NCI-H2171 (cell line): ENCODE measurements at regions not wholly inside any gene's neighbourhood (a gene's known extent, or its start where the extent isn't known, plus 50 kb on each side); places are given as distances from the start of the nearest gene placed in this dataset.
"Not testable (repeated sequence)": the region's sequence is repeated elsewhere in the genome, so short reads cannot be mapped to it uniquely, and the experiment has no call there.

Experiments
- DNase-seq: peaks from one replicate; lab custom pipeline; 2025; lab: John Stamatoyannopoulos, UW

DNA sequence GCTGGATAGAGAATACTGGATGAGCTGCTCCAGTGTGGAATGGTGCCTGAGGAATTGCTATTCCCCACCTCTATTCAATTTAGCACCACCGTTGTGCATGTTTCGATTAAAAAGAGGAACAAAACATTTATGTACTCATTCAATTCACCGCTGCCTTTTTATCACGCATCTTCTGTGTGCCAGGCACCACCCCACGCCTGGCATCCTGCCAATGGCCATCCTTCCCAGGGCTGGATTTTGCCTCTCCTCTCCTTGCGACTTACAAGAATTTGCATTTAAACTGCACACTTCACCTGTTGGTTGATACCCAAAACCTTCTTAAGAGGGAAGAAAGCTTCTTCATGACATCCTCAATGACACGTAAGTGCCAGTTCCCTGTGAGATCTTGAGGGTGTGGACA, 110.2 kb upstream of the DPP6 start:
- no peak for DNase-seq

DNA sequence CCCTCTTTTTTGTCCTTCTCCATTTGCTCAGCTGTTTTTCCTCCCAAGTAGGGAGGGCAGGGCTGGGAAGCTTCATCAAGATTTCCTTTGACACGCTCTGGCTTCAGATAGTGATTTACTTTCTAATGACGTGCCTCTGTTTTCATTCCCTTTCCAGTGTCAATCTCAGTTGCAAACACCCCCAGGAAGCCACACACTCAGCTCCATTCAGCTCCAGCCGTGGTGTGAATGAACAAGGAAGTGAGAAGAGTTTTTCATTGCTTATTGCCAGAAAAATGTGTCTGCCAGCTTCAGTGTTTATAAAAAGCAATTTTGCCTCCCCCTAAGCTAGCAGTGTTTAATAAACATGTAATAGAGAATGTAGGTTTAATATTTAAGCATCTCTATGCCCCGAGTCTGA, 108.7 kb upstream of the DPP6 start:
- no peak for DNase-seq

DNA sequence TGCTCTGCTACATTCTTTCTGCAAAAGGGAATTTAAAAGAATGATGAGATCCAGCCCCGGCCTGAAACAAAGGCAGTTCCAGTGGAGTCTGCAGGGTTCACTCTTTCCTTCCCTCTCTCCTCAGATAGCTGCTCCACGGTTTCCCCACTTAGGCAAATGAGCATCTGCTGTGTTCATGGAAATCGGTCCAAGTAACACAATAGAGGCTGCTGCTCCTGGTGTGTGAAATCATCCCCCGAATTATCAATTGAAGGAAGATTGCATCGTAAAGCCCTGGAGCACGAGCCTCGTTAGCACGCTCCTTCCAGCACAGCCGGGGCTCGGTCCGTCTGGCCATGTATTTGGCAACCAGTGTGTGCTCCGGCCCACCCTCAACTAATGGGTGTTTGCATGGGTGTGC, 108.3 kb upstream of the DPP6 start:
- DNase-seq = no peak

DNA sequence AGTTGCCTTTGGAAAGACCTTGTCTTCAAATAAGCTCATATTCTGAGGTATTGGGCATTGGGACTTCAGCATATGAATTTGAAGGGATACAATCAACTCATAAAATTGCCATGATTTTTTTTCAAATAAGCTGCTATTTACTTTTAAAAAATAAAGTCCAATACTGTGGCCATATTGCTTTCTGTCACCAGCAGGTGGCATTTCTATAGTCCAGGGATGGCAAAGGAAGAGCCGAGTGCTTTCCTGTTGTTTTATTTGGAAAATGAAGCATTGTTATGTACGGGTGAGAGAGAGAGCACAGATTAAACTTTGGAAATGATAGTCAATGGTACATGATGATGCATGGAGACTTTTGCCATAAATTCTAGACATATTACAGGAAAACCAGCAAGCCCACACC, 104.1 kb upstream of the DPP6 start:
- no peak for DNase-seq

DNA sequence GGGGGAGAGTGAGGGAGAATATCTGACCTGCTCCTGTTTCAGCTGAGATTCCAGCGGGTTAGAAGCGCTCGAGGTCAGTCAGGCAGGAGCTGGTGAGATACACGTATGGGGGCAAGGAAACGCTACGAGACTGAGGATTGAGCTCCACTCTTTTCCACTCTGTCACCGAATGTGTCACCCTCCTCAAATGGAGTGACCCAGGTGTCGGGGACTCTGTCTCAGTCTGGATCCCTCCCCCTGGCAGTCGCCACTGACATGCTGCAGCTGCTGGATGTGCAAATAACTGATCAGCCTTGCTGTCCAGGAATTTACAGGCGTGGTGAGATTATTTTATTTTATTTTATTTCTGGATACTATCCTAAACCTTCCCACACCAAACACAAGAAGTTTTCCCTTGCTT, 100.9 kb upstream of the DPP6 start:
- DNase-seq = no peak

DNA sequence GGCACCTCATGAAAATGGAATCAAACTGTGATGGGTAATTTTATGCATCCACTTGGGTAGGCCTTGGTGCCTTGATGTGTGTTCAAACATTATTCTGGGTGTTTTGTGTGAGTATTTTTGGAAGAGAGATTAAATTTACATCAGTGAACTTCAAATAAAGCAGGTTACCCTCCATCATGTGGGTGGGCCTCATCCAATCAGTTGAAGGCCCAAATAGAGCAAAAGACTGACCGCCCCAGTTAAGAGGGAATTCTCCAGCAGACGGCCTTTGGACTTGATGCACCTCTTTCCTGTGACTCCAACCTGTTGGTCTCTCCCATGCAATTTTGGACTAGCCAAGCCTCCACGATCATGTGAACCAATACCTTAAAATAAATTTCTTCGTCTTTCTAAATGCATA, 97.7 kb upstream of the DPP6 start:
- DNase-seq = no peak

DNA sequence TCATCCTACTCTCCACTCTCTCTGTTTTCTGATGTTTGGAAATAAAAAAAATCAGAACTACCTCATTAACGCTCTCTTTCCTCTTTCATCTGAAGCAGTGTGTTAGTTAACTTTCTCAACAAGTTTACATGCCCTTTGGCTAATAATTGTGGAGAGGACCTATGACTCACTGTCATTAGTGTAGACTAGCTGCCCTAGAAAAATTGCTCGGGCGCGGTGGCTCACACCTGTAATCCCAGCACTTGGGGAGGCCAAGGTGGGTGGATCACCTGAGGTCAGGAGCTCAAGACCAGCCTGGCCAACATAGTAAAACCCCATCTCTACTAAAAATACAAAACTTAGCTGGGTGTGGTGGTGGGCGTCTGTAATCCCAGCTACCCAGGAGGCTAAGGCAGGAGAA, 94.5 kb upstream of the DPP6 start:
- DNase-seq = not testable (repeated sequence)

DNA sequence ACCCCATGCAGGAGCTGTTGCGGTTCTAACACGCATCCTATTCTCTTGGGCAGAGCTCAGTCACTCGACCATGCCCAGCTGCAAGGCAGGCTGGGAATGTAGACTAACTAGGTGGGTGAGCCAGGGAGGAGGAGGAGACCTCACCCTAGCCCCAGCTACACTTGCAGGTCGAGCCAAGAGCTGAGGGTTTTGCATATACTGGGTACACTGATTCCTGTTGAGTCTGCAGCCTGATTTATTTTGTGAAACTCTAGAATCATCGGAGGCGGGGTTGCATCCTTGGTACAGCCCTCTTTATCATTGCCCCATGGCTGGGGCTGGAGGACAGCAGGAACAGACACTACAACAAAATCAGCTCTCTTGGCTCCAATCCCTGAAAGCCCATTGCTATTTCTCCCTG, 93.8 kb upstream of the DPP6 start:
- not testable (repeated sequence) for DNase-seq

DNA sequence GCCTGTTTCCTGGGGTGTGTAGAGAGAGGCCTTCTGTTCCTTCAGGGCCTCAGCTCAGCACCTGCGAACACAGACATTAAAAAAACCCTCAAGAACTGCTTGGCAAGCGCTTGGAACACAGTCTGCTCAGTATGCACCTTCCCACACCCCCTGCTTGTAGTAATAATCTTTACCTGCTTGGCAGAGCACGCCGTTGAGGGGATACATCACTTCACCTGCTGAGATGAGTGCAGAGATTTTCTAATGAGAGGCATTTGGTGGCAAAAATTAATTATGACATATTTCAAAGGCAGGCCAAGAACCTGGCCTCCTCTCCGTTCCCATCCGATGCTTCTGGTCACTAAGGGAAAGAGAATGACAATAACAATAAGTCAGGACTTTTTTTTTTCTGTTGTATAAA, 93.4 kb upstream of the DPP6 start:
- DNase-seq = not testable (repeated sequence)

DNA sequence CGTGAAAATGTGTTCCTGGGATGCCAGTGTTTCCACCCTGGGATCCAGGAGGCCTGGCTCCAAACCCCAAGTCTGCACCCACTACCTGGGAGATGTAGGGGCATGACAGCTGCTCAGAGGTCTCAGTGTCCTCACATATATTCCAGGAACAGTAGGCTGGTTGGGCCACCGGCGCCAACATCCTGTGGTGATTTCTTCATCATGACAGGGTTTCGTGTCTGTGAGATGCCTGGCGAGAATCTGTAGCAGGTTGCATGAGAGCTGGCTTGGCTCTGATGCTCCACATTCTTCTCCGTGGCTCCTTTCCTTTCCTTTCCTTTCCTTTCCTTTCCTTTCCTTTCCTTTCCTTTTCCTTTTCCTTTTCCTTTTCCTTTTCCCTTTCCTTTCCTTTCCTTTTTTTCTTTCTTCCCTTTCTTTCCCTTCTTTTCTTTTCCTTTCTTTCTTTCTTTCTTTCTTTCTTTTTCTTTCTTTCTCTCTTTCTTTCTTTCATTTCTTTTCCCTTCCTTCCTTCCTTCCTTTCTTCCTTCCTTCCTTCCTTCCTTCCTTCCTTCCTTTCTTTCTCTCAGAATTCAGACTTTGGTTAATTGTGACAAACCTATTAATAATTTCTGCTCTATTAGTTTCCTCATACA, 87.6 kb upstream of the DPP6 start:
- DNase-seq = not testable (repeated sequence)

DNA sequence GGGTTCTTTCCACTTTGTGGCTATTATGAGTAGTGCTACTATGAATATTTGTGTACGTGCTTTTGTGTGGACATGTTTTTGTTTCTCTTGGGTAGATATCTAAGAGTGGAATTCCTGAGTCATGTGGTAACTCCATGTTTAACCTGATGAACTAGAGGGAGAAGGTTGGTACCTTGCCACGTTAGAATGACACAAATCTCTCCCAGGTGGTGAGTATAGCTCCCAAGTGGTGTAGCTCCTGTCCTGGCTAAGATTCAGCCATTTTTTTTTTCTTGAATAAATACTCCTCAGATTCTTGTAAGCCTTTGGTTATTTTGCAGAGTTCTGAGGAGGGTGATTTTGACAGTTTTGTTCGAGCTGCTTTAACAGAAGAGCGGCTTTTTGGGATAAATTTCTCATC, 83.2 kb upstream of the DPP6 start:
- DNase-seq = not testable (repeated sequence)

DNA sequence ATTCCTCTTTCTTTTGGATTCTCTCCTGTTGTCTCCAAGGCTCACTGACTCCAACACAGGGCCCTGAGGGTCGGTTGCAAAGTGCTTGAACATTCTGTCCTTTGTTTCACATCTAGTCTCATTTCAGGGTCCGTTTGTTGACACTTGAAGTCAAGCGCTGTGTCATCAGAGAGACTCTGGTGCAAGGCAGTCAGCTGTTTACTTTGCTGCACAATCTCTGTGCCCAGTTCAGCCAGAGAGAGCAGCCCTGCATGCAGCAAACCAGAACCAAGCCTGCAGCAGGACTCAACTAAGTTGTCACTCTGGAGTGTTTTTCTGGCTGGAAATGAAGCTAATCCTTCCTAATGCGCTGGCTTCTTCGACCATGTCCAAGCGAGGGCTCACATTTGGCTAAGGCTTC, 77.6 kb upstream of the DPP6 start:
- DNase-seq = not testable (repeated sequence)

DNA sequence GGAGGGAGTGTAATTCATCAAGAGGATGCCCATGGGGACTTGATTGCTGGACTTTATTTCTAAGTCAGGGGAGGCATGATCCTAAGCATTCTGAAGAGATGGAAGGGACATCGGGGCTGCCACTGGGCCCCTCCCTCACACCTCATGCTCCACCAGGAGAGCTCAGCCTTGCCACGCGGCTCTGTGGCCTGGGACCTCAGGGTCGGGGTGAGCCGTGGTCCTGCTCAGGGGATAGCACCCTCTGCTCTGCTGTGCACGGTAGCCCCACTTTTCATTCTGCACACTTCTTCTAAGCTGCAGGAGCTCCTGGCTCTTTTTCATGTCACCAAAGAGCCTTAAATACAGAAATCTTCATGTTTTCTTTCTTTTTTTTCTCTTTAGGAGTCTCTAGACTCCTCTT, 75.5 kb upstream of the DPP6 start:
- not testable (repeated sequence) for DNase-seq

DNA sequence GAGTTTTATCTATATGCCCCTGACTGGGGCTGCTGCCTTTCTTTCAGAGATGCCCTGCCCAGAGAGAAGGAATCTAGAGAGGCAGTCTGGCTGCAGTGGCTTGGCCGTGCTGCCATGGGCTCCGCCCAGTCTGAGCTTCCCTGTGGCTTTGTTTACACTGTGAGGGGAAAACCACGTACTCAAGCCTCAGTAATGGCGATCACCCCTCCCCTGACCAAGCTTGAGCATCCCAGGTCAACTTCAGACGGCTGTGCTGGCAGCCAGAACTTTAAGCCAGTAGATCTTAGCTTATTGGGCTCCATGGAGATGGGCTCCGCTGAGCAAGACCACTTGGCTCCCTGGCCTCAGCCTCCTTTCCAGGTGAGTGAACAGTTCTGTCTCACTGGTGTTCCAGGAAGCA, 69.0 kb upstream of the DPP6 start:
- DNase-seq = not testable (repeated sequence)

DNA sequence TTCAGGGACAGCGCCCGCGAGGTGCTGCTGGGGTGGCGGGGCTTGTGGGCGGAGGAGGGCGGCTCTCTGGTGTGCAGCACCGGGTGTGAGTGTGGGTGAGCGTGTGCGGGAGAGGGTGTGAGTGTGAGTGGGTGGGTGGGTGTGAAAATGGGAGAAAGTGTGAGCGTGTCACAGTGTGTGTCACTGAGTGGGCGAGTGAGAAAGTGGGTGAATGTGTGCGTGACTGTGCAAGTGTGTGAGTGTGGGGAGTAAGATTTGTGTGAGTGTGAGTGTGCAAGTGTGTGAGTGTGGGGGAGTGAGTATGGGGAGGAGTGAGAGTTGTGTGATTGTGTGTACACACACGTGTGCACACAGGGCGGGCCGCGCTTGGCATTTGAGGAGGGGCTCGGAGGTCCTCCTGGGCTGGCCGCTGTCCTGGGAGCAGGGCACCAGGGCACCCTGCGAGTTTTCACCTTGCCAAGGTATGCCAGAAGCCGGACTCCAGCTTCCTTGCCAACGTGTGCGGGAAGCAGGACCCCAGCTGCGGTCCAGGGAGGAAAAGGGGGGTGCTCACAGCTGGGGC, 63.1 kb upstream of the DPP6 start:
- not testable (repeated sequence) for DNase-seq

DNA sequence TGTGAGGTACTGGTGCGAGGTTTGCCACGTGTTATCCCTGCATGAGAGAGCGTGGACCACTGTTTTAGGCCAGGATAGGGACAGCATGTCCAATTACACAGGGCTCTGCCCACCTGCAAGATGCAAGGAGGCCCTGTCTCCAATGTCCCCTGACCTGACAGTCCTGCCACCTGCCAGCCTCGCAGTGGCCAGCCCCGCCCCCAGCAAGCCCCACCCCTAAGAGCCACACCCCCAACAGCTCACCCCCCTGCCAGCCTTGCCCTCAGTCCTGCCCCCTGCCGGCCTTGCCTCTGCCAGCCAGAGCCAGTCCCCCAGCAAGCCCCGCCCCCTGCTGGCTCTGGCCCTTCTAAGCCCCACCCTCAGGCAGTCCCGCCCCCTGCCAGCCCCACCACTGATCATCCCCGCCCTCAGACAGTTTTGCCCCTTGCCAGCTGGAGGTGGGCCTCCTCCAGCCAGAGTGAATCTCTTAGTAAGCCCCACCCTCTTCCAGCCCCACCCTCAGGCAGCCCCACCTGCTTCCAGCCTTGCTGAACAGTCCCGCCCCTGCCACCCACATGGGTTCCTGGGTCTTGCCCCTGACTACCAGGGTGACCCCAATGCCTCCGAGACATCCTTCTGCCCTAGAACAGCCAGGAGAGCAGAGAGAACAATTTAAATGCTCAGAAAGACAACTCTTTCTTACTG, 62.3 kb upstream of the DPP6 start:
- DNase-seq = not testable (repeated sequence)

DNA sequence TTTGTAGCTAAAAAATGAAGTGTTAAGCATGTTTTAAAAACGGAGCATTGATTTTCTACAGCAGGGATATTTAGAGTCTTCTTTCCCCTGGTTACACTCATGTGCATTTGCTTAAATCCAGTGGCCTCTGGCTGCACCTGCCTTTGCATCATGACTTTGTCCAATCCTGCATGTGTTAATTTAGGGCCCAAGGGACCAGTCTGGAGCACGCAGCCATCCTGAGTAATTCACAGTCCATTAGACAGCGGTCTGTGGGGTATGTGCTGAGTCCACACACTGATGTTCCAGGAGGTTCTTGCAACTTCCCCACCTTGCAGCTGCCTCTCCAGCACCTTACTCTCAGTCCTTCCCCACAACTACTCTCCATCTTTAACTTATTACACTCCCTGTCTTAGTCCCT, 60.7 kb upstream of the DPP6 start:
- DNase-seq = not testable (repeated sequence)

DNA sequence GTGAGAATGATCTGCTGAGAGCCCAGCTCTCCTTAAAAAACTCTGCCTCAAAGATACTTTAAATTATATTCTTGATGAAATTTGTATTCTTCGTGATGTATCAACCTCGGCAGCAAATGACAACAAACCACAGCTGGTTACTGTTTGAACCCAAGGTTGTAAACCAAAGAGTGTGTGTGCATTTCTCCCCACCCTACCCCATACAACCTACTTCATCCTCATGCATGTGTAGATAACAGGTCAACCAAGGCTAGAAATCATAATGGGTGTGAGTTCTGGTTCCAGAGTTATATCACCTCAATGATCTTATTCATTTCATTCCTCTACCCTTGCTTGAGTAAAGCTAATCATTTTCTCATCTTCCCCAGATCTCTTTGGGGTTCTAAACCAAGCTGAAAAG, 58.8 kb upstream of the DPP6 start:
- not testable (repeated sequence) for DNase-seq

DNA sequence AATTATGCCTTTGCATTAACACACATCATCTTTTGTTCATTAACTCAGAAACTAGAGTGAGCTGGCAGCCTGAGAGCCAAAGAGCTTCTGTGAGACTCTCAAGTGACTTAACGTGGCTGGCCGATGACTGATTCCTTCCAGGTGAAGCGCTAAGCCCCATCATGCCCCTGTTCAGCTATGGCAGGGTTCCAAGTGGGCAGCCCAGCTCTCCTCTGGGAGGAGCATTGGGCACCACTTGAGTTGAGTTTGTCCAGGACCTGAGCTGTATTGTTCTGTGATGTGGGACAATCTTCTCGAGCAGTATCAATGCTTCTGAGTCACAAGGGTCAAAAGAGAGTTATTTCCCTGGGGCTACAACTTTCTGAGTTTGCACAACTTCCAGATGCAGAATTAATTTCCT, 53.3 kb upstream of the DPP6 start:
- not testable (repeated sequence) for DNase-seq
